ENCODE measurements at regions not wholly inside any gene's neighbourhood (a gene's known extent, or its start where the extent isn't known, plus 50 kb on each side); places are given as distances from the start of the nearest gene placed in this dataset.

DNA sequence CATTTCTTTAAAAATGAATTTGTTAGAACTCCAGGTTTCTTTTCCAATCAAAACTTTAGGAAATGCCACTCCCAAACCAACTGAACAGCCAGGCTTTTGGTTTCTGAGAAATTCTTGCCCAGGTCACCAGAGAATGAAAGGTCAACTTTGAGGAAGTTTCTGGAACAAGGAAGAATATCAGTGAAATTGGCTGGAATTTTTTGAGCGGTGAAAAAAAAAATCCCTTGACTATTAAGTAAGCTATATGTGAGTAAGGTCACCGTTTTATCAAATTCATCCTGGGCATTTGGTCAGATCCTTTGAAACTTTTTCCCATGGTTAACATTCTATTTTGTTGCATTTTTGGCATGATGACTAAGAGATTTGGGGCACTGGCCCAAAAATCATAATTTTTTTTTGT lies 469.3 kb downstream of the LTN1 start:
- DNase-seq (ENCODE audit: low read depth): no peak
- TF ChIP-seq, protein P1, sequence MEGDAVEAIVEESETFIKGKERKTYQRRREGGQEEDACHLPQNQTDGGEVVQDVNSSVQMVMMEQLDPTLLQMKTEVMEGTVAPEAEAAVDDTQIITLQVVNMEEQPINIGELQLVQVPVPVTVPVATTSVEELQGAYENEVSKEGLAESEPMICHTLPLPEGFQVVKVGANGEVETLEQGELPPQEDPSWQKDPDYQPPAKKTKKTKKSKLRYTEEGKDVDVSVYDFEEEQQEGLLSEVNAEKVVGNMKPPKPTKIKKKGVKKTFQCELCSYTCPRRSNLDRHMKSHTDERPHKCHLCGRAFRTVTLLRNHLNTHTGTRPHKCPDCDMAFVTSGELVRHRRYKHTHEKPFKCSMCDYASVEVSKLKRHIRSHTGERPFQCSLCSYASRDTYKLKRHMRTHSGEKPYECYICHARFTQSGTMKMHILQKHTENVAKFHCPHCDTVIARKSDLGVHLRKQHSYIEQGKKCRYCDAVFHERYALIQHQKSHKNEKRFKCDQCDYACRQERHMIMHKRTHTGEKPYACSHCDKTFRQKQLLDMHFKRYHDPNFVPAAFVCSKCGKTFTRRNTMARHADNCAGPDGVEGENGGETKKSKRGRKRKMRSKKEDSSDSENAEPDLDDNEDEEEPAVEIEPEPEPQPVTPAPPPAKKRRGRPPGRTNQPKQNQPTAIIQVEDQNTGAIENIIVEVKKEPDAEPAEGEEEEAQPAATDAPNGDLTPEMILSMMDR (IDR thresholded peaks at IDR 0.05; ENCODE audit: low read depth, low read length): no peak
- TF ChIP-seq POLR2A (IDR thresholded peaks at IDR 0.05; ENCODE audit: extremely low read depth, insufficient read length): no peak
- no peak for TF ChIP-seq MYC (IDR thresholded peaks at IDR 0.05; ENCODE audit: low read depth, low read length)
- TF ChIP-seq, protein P2, sequence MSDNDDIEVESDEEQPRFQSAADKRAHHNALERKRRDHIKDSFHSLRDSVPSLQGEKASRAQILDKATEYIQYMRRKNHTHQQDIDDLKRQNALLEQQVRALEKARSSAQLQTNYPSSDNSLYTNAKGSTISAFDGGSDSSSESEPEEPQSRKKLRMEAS (IDR thresholded peaks at IDR 0.05; ENCODE audit: low read depth, low read length): no peak
- H3K4me3 ChIP-seq (ENCODE audit: low read depth, low read length): no peak overlapping the region

DNA sequence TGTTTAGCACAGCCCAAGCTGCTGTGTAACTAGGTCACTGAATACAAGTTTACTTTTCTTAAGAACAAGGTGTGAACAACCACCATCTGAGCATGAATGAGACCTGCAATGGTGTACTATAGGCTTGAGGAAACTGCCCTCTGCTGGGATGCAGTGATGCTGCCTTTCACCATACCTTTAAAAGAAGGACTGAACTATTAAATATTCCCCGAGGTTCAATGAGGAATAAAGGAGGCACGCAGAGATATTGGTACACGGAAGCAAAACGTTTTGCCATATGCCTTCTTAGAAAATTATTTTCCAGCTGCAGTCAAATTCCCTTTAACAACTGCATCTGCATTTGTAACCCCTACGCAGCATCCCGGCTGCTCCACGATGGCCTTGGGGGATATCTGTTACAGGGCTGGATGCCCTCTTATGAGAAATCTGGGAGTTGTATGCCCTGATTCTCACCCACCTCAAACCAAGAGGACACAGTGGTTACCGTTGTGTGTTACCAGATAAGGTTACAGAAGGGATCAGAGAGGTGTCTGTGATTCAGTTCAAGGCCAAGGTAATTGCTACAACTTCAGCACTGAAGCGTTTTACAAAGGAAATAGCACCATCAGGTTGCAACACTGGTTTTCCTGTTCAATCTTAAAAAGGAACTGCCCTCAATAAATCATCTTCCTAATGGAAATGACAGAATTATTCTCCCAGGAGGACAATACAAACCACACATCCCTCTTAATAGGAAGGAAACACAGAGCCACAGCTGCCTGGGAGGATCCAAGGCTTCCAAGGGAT lies 470.5 kb downstream of the LTN1 start:
- DNase-seq (ENCODE audit: low read depth): peak; percentile 8
- H3K4me3 ChIP-seq (ENCODE audit: low read depth, low read length): no peak overlapping the region
- TF ChIP-seq, protein P2 (IDR thresholded peaks at IDR 0.05; ENCODE audit: low read depth, low read length): no peak
- TF ChIP-seq POLR2A (IDR thresholded peaks at IDR 0.05; ENCODE audit: extremely low read depth, insufficient read length) (no peak), MYC (IDR thresholded peaks at IDR 0.05; ENCODE audit: low read depth, low read length) (no peak)
- TF ChIP-seq, protein P1 (IDR thresholded peaks at IDR 0.05; ENCODE audit: low read depth, low read length): no peak

DNA sequence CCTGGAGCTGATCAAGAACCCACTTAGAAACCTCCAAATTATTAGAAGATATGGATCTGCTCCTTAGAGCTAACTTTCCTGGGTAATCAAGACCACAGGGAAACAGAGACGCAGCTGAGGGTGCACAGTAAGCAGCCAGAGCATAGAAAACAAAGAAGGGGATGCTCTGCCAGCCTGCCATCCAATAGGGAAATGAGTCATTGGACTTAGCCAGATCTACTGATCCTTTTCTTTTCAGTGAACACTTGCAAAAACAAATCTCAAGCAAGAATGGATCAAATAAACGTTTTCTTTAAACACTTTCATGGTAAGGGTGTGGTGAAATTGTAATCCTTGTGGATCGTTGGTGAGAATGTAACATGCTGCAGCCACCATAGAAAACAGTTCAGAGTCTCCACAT lies 474.0 kb downstream of the LTN1 start:
- H3K4me3 ChIP-seq (ENCODE audit: low read depth, low read length): no peak overlapping the region
- TF ChIP-seq POLR2A (IDR thresholded peaks at IDR 0.05; ENCODE audit: extremely low read depth, insufficient read length) (no peak), MYC (IDR thresholded peaks at IDR 0.05; ENCODE audit: low read depth, low read length) (no peak)
- TF ChIP-seq, protein P2 (IDR thresholded peaks at IDR 0.05; ENCODE audit: low read depth, low read length): no peak
- TF ChIP-seq, protein P1 (IDR thresholded peaks at IDR 0.05; ENCODE audit: low read depth, low read length): no peak
- DNase-seq (ENCODE audit: low read depth): no peak

DNA sequence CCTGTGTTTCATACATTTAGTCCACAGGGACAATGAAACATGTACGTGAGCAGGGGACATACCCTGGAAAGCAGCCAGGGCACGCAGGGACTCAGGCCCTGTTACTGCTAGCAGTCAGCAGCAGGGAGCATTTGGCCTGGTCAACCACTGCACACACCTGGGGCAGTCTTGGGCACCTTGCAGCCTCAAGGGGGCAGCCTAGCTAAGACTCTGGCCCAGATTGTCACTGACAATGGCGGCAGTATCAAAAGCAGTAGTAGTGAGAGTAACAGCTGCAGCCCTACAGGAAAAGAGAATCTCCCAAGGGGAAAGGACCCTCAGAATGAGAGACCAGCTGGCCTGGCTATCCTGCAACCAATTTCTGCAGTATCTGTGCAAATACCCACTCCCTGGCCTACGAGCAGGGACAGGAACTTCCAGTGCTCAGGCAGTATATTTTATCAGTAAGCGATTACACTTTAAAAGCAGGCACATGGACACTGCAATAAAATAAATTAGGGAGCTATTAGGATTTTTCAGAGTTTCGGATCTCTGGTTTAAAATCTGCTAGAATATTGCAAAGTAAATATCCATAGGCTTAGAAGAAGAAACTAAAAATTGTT lies 475.6 kb downstream of the LTN1 start:
- DNase-seq (ENCODE audit: low read depth): peak; percentile 58
- no peak overlapping the region for H3K4me3 ChIP-seq (ENCODE audit: low read depth, low read length)
- TF ChIP-seq, protein P1 (IDR thresholded peaks at IDR 0.05; ENCODE audit: low read depth, low read length): peak; percentile 80
- TF ChIP-seq, protein P2 (IDR thresholded peaks at IDR 0.05; ENCODE audit: low read depth, low read length): no peak

DNA sequence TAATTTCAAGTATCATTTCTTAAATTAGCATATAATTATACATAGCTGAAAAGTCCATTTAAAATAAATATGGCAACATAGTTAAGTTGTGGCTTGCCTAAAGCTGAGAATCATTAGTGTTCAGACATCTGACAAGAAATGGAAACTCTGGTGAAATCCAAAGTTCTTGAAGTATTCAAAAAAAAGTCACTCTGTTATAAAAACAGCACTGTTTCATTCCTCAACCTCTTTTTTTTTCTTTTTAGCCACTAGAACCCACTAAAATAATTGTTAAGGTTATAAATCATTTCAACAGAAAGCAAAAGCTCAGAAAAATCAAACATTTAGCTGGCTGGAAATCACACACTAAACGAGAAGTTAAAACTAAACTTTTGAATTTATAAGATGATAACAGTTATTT lies 476.7 kb downstream of the LTN1 start:
- no peak overlapping the region for H3K4me3 ChIP-seq (ENCODE audit: low read depth, low read length)
- no peak for DNase-seq (ENCODE audit: low read depth)
- TF ChIP-seq POLR2A (IDR thresholded peaks at IDR 0.05; ENCODE audit: extremely low read depth, insufficient read length) (no peak), MYC (IDR thresholded peaks at IDR 0.05; ENCODE audit: low read depth, low read length) (no peak)
- TF ChIP-seq, protein P2 (IDR thresholded peaks at IDR 0.05; ENCODE audit: low read depth, low read length): no peak
- TF ChIP-seq, protein P1 (IDR thresholded peaks at IDR 0.05; ENCODE audit: low read depth, low read length): no peak

All from NB4 (cell line).